DMS153 treated with DMSO at 0.1 percent for 48 hours (cell line): ENCODE measurements at regions not wholly inside any gene's neighbourhood (a gene's known extent, or its start where the extent isn't known, plus 50 kb on each side); places are given as distances from the start of the nearest gene placed in this dataset.
"Not testable (repeated sequence)": the region's sequence is repeated elsewhere in the genome, so short reads cannot be mapped to it uniquely, and the experiment has no call there.

ENCODE experiments used
- DNase-seq: peaks from one replicate; lab custom pipeline; 2025; ENCODE audit not compliant: unreplicated experiment; lab: John Stamatoyannopoulos, UW

- no peak for DNase-seq
Observed at GRCh38 chr6:121544691-121545090, 109.2 kb downstream of the GJA1 start.

GRCh38 chr6:121548131-121548530, 112.7 kb downstream of the GJA1 start:
- no peak for DNase-seq

GRCh38 chr6:121549736-121550135, 114.3 kb downstream of the GJA1 start:
- DNase-seq: no peak

GRCh38 chr6:121550491-121551010, 115.1 kb downstream of the GJA1 start:
- no peak for DNase-seq

GRCh38 chr6:121555201-121555600, 119.8 kb downstream of the GJA1 start:
- DNase-seq: no peak

- not testable (repeated sequence) for DNase-seq
Observed at GRCh38 chr6:121556149-121556548, 120.7 kb downstream of the GJA1 start.

- DNase-seq: no peak
Observed at GRCh38 chr6:121557146-121557940, 121.9 kb downstream of the GJA1 start.

- DNase-seq: no peak
Observed at GRCh38 chr6:121559611-121560269, 124.3 kb downstream of the GJA1 start.

- no peak for DNase-seq
Observed at GRCh38 chr6:121560476-121560875, 125.0 kb downstream of the GJA1 start.

- DNase-seq: no peak
Observed at GRCh38 chr6:121563286-121563685, 127.8 kb downstream of the GJA1 start.

GRCh38 chr6:121564529-121564928, 129.1 kb downstream of the GJA1 start:
- DNase-seq: not testable (repeated sequence)

- no peak for DNase-seq
Observed at GRCh38 chr6:121571455-121571854, 136.0 kb downstream of the GJA1 start.

GRCh38 chr6:121573481-121573880, 138.0 kb downstream of the GJA1 start:
- DNase-seq: no peak

GRCh38 chr6:121578216-121578615, 142.8 kb downstream of the GJA1 start:
- no peak for DNase-seq

GRCh38 chr6:121579478-121579877, 144.0 kb downstream of the GJA1 start:
- DNase-seq: no peak

GRCh38 chr6:121581327-121581726, 145.9 kb downstream of the GJA1 start:
- no peak for DNase-seq

- DNase-seq: no peak
Observed at GRCh38 chr6:121582262-121582661, 146.8 kb downstream of the GJA1 start.

- no peak for DNase-seq
Observed at GRCh38 chr6:121584586-121585369, 149.3 kb downstream of the GJA1 start.

- no peak for DNase-seq
Observed at GRCh38 chr6:121590438-121590837, 155.0 kb downstream of the GJA1 start.

GRCh38 chr6:121590916-121591315, 155.5 kb downstream of the GJA1 start:
- no peak for DNase-seq

- DNase-seq: no peak
Observed at GRCh38 chr6:121592261-121592935, 157.0 kb downstream of the GJA1 start.
